ENCODE measurements at regions not wholly inside any gene's neighbourhood (a gene's known extent, or its start where the extent isn't known, plus 50 kb on each side); places are given as distances from the start of the nearest gene placed in this dataset.

GRCh38 chr12:25320123-25321006 lies 69.6 kb upstream of the KRAS start:
- H3K27ac ChIP-seq (ENCODE audit: low read depth in 2 of 2, low read length in 2 of 2) = no peak overlapping the region
- FAIRE-seq = no peak
- peak in 2 of 5 donors; percentile 9 to 13 for DNase-seq
- TF ChIP-seq CTCF (IDR thresholded peaks at IDR 0.05; ENCODE audit: borderline replicate concordance, extremely low read depth, insufficient read depth) = no peak
- intact Hi-C loops (cut with DNase I) = no loop called here
- H3K36me3 ChIP-seq (ENCODE audit: control insufficient read depth in 2 of 3, insufficient read depth in 3 of 3, low read length in 3 of 3) = no peaks in the 10 kb centered on the region
- no peaks in the 10 kb centered on the region for H3K9me3 ChIP-seq (ENCODE audit: control insufficient read depth in 2 of 3, insufficient read depth in 1 of 3, low read length in 3 of 3)
- H3K27me3 ChIP-seq (ENCODE audit: control insufficient read depth, insufficient read depth, low read length) = no peaks in the 10 kb centered on the region
- no peak overlapping the region for H3K9ac ChIP-seq (ENCODE audit: low read length in 3 of 3)
- no peaks in the 10 kb centered on the region for H3K4me1 ChIP-seq (ENCODE audit: control insufficient read depth in 2 of 3, insufficient read depth in 2 of 3, low read depth in 1 of 3, low read length in 3 of 3)
- H3K4me3 ChIP-seq (ENCODE audit: low read length in 3 of 3) = no peak overlapping the region

DNA sequence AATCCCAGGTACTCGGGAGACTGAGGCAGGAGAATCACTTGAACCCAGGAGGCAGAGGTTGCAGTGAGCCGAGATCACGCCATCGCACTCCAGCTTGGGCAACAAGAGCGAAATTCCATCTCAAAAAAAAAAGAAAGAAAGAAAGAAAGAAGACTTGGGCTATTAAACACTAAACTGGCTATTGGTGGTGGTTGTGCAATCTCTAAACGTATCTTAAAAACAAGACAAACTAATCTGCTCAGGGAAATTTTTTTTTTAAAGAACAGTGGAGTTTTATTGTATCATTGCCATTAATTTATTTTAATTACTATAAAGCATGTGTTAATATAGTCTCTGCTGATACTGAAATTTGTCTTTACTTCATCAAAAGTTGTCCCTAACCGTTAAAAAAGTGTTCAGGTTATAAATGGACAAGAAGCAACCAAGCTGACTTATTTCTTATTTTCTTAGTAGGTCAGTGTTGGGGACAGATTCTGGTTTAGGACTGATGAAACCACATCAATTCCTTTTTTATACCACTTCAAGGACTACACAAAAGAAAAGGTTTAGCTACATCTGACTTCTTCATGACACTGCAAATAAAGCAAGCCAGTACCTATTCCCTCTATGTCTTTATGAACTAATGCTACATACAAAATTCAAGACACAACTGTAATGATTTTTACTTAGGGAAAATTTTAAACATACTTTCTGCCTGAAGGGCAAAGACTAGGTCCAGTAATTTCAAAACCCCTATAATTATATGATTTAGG lies 68.7 kb upstream of the KRAS start:
- FAIRE-seq (no peak), DNase-seq (no peak)
- no peak for TF ChIP-seq CTCF (IDR thresholded peaks at IDR 0.05; ENCODE audit: borderline replicate concordance, extremely low read depth, insufficient read depth)
- Histone ChIP-seq H3K36me3 (ENCODE audit: control insufficient read depth in 2 of 3, insufficient read depth in 3 of 3, low read length in 3 of 3) (no peaks in the 10 kb centered on the region), H3K27me3 (ENCODE audit: control insufficient read depth, insufficient read depth, low read length) (no peaks in the 10 kb centered on the region), H3K27ac (ENCODE audit: low read depth in 2 of 2, low read length in 2 of 2) (no peak overlapping the region), H3K9me3 (ENCODE audit: control insufficient read depth in 2 of 3, insufficient read depth in 1 of 3, low read length in 3 of 3) (no peaks in the 10 kb centered on the region), H3K9ac (ENCODE audit: low read length in 3 of 3) (no peak overlapping the region), H3K4me1 (ENCODE audit: control insufficient read depth in 2 of 3, insufficient read depth in 2 of 3, low read depth in 1 of 3, low read length in 3 of 3) (no peaks in the 10 kb centered on the region), H3K4me3 (ENCODE audit: low read length in 3 of 3) (no peak overlapping the region)
- intact Hi-C loops (cut with DNase I) = no loop called here

- DNase-seq (no peak), FAIRE-seq (no peak)
- no peaks in the 10 kb centered on the region for H3K9me3 ChIP-seq (ENCODE audit: control insufficient read depth in 2 of 3, insufficient read depth in 1 of 3, low read length in 3 of 3)
- no peak overlapping the region for H3K9ac ChIP-seq (ENCODE audit: low read length in 3 of 3)
- no peaks in the 10 kb centered on the region for H3K4me1 ChIP-seq (ENCODE audit: control insufficient read depth in 2 of 3, insufficient read depth in 2 of 3, low read depth in 1 of 3, low read length in 3 of 3)
- H3K36me3 ChIP-seq (ENCODE audit: control insufficient read depth in 2 of 3, insufficient read depth in 3 of 3, low read length in 3 of 3) = no peaks in the 10 kb centered on the region
- H3K27ac ChIP-seq (ENCODE audit: low read depth in 2 of 2, low read length in 2 of 2) = no peak overlapping the region
- TF ChIP-seq CTCF (IDR thresholded peaks at IDR 0.05; ENCODE audit: borderline replicate concordance, extremely low read depth, insufficient read depth) = no peak
- no peaks in the 10 kb centered on the region for H3K27me3 ChIP-seq (ENCODE audit: control insufficient read depth, insufficient read depth, low read length)
- no peak overlapping the region for H3K4me3 ChIP-seq (ENCODE audit: low read length in 3 of 3)
- intact Hi-C loops (cut with DNase I) = no loop called here
Observed at GRCh38 chr12:25317553-25317952, 66.8 kb upstream of the KRAS start.
